NCI-H1417 (cell line): ENCODE measurements at regions not wholly inside any gene's neighbourhood (a gene's known extent, or its start where the extent isn't known, plus 50 kb on each side); places are given as distances from the start of the nearest gene placed in this dataset.
"Not testable (repeated sequence)": the region's sequence is repeated elsewhere in the genome, so short reads cannot be mapped to it uniquely, and the experiment has no call there.

Experiments used
- DNase-seq, 3 experiments: peaks; one replicate each; lab custom pipeline; 2025; lab: John Stamatoyannopoulos, UW

DNA sequence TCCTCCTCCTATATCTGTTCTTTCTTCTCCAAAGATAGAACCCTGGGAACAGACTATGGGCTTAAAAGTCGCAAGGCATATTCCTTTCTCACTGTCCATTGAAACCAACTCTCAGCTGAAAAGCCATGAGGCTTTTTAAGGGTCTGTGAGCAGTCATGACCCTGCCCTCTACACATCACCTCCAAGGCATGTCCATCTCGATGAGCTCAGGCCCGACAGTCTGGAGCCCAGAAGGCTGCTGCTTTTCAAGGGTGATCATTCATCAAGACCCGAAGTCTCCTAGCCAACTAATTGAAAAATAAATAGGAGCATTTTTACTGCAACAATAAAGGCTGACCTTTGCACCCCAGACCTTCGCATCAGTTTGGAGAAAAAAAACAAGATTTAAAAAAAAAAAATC, 378.8 kb upstream of the NRSN1 start:
- no peak for DNase-seq

DNA sequence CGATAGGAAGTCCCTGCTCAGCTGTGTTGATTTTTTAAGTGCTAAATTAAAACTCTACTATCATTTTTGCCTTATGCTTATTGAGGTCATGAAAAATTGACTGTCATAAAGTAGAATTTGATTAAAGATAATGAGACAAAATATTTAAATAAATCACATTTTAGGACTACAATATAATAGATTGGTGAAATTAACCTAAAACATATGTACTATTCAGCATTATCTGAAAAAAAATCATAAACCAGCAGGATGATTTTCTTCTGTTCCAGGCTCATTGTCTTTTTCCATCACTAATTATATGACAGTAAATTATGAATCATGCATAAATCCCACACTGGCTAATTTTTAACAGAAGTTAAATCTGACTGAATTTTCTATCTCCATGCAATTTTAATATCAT, 373.6 kb upstream of the NRSN1 start:
- DNase-seq: no peak

DNA sequence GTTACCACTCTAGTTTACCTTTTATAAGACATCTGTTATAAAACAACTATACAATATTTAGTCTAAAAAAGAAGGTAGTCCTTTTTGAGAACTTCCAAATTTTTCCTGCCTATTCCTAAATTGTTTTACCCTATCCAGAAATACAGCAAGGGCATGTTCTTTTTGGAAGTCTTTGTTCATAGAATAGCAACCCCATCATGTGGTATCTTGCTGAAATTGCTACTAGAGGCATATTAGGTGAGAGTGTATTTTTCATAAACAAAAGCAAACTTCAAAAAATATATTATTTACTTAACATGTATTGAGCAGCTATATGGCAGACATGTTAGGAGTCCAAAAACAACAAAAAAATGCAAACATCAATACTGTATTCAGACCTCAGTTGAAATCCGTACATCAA, 371.8 kb upstream of the NRSN1 start:
- peak in 1 of 3 experiments; percentile 52 for DNase-seq

DNA sequence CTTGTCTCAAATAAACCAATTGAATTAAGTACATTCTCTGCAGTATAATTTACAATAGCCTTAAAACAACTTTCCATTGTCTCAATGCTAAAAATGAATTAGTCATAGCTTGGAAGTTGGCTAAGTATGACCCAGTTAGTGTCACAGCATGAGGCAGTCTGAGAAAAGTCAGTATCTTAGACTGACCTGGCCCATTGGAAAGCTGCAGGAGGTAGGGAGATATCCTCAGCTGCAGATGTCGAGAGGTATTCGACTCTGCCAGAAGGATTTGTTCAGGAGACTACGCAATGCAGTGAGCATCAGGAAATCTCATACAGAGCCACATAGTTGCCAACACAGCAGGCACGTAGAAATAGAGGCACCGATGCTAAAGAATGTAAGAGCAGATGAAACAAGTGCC, 350.9 kb upstream of the NRSN1 start:
- DNase-seq: no peak

- DNase-seq: no peak
Measured at GRCh38 chr6:23783901-23784300, 342.1 kb upstream of the NRSN1 start.

GRCh38 chr6:23784301-23784919, 341.6 kb upstream of the NRSN1 start:
- no peak for DNase-seq

DNA sequence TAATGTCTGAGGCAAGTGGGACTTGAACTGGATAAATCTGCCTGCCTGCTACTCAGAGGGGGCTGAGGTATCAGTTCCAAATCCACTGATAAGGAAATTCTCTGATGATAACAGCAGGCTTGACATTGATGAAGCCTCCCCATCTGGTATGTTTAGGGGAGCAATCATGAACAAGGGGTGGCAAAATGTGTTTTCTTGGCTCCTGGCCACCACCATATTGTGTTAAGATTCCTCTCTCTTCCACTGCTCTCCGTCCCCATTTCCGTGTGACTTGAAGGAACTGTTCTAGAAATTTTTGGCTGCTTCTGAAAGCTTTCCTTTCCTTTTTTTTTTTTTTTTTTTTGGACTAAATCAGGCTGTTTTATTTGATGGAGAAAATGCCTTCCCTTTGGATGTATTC, 335.3 kb upstream of the NRSN1 start:
- no peak for DNase-seq

GRCh38 chr6:23797041-23797440, 329.0 kb upstream of the NRSN1 start:
- DNase-seq: no peak

DNA sequence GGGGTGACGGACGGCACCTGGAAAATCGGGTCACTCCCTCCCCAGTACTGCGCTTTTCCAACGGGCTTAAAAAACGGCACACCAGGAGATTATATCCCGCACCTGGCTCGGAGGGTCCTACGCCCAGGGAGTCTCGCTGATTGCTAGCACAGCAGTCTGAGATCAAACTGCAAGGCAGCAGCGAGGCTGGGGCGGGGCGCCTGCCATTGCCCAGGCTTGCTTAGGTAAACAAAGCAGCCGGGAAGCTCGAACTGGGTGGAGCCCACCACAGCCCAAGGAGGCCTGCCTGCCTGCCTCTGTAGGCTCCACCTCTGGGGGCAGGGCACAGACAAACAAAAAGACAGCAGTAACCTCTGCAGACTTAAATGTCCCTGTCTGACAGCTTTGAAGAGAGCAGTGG, 321.7 kb upstream of the NRSN1 start:
- not testable (repeated sequence) for DNase-seq

DNA sequence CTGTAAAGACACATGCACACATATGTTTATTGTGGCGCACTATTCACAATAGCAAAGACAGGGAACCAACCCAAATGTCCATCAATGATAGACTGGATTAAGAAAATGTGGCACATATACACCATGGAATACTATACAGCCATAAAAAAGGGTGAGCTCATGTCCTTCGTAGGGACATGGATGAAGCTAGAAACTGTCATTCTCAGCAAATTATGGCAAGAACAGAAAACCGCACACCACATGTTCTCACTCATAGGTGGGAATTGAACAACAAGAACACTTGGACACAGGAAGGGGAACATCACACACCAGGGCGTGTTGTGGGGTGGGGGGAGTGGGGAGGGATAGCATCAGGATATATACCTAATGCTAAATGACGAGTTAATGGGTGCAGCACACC, 304.9 kb upstream of the NRSN1 start:
- not testable (repeated sequence) for DNase-seq

GRCh38 chr6:23823421-23823820, 302.6 kb upstream of the NRSN1 start:
- no peak for DNase-seq

DNA sequence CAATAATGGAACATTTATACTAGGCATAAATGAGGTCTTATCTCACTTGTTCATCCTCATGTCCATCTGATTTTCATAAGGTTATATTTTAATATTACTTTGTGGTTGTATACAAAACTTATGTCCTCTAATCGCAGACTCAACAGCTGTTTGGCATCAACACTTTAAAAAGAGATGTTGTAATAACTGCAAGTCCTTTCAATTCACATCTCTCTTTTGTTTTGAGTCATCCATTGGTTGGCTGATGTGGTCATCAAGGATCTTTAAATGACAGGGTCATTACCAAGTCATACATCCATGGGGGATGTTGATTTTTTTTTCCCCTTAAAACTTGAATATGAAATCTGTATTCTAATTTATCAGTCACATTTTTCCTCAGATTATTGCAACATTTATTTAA, 299.4 kb upstream of the NRSN1 start:
- no peak for DNase-seq

GRCh38 chr6:23828861-23829260, 297.2 kb upstream of the NRSN1 start:
- DNase-seq: no peak

DNA sequence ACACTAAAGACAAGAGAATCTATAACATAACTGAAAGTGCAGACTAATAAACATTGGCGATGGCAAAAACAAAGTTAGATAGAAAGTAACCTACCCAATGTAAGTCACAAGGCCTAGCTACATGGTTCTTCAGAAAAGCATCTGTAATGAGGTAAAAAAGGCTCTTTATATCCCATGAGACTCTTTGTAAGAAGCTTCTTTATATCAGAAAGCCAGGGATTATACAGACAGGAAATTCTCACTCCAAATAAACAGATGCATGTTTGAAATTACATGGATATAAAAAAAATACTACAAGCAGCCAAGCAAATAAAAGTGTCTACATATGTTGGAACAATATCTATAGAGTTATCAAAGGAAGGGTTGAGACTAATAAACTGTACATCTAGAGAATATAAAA, 284.9 kb upstream of the NRSN1 start:
- DNase-seq: no peak

DNA sequence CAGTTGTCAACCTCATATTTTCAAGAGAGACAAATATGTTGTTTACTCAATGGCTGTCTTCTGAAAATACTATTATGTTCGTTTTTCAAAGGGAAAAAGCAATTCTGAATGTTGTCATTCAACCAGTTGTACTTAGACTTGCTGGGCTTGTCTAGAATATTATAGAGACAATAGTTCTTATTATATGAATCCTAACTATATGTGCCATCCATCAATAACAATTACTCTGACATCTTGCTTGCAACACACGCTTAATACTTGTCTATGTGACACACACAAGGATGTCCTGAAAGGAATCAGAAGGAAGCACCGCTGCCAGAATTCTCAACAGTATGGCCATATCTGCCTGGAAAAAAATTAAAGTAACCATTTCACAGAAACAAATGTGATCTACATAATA, 283.3 kb upstream of the NRSN1 start:
- DNase-seq: peak in 1 of 3 experiments; percentile 11

DNA sequence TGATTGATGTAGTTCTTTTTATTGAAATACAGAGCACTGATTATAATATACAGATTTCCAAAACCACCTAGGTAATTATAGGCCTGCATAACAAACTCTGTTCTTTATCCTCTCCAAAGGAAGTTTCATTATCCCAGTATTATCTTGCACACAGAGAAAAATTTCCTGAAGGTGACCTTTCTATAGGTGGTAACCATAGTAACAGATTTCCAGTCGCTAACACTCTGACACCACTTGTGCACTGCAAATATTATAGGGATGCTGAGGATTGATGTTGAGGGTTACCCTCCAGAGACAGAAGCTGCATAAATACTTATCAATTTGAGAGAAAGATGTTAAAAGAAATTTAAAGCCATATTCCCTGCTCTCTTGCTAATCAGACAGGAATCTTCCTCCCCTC, 274.5 kb upstream of the NRSN1 start:
- peak; percentile 12 to 71 (median 16) for DNase-seq

DNA sequence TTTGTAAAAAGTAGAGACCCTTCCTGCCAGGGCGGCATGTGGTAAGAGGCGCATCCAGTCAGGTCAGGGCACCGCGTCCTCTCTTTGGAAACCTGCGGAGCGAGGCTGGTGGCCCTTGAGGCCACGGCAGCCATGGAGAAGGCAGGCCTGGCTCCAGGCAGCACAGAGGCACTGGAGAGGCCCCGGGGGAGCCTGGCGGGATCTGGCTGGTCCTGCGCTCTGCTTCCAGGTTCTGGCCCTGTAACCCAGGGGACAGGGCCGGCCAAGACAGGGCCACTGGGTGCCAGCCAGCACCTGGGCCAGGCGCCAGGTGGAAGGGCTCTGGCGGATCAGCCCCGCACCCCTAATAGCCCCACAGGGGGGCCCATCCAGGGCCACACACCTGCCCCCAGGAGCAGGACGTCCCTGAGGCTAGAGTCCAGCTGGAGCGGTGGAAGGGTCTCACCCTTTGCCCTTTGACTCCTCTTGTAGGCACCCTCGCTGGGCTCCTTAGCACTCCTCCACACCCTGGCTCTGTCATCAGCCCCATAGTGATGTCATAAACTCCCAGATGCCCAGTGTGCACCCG, 272.4 kb upstream of the NRSN1 start:
- not testable (repeated sequence) for DNase-seq

DNA sequence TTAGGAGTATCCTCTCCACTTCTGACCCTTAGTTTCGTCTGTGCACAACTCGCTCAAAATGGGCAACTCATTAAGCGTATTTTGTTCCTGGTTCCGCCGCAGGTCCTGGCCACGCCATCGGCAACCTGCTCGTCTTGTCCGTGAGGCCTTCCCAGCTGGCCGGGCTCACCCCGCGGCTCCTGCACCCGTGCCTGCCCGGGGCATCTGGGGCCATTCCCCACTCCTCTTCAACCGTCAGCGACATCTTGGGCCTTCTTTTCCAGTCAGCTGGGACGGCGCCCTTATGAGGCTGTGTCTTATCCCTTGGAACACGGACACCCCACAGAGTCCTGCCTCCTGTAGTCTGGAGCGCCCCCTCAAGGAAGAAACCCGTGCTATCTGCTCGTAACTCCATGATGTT, 271.9 kb upstream of the NRSN1 start:
- not testable (repeated sequence) for DNase-seq

DNA sequence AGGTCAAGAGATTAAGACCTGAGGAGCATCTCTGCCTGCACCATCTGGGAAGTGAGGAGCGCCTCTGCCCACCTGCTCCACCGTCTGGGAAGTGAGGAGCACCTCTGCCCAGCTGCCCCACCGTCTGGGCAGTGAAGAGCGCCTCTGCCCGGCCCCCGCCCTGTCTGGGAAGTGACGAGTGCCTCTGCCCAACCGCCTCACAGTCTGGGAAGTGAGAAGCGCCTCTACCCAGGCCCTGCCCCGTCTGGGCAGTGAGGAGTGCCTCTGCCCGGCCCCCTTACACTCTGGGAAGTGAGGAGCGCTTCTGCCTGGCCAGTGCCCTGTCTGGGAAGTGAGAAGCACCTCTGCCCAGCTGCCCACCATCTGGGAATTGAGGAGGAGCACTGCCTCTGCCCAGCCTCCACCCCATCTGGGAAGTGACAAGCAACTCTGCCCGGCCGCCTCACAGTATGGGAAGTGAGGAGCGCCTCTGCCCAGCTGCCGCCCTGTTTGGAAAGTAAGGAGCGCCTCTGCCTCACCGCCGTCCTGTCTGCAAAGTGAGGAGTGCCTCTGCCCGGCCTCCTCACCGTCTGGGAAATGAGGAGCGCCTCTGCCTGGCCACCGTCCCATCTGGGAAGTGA, 270.4 kb upstream of the NRSN1 start:
- DNase-seq: no peak

GRCh38 chr6:23870496-23870895, 255.5 kb upstream of the NRSN1 start:
- peak in 1 of 3 experiments; percentile 61 for DNase-seq

GRCh38 chr6:23873161-23873560, 252.9 kb upstream of the NRSN1 start:
- DNase-seq: no peak

DNA sequence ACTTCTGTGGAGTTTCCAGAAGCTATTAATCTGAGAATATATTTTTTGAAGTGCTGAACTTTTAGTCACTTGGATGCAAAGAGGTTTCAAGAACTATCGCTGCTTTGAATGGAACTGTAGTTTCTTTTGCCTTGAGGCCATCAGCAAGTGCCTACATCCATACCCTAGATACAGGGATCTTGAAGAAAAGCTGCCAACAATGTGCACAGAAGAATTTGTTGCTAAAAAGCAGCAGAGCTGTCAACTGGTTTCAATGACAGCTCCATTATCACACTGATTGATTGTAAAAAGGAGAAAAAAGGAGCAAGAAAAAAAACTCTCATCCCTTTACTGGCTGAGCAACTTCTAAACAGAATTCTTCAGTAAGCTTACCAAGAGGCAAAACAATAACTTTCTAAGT, 251.0 kb upstream of the NRSN1 start:
- DNase-seq: no peak

DNA sequence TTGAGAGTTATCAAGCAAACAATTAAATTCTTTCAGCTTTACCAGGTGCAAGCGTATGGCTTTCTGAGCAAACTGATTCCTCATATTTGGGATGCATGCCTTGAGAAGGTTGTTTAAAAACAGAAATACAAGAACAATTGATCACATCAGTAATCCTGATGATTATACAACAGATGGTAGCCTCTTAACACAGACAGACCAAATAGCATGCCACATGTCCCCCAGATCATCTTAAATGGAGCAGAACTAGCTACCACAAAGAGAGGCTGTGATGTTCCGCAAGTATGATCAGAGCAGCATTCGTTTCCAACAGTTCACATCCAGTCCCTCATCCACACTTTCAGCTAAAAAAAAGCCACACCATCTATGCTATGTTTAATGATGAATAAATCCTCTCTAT, 246.2 kb upstream of the NRSN1 start:
- DNase-seq: no peak
